ENCODE measurements at regions not wholly inside any gene's neighbourhood (a gene's known extent, or its start where the extent isn't known, plus 50 kb on each side); places are given as distances from the start of the nearest gene placed in this dataset.
A peak's percentile ranks its signal among the peaks of the same experiment; 100 is the strongest.
"Not testable (repeated sequence)": the region's sequence is repeated elsewhere in the genome, so short reads cannot be mapped to it uniquely, and the experiment has no call there.

DNA sequence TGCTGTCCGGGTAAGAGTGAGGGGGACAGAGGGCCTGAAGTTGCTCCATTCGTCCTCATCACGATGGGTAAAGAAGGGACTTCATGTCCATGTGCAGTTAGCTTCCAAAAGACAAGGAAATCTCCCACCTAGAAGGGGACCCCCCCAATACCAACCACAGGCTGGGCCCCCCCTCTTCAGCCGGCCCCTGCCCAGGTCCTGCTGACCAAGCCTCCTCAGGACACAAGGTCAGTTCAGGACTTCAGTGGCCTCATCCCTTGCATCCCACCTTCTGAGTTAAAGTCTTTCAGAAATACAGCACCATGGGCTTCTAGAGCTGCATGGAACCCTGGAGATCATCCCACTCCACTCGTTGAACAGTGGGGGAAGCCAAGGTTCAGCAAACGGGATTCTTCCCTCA lies 115.4 kb upstream of the ERG start:
- no peak for DNase-seq (ENCODE audit: low read depth)

DNA sequence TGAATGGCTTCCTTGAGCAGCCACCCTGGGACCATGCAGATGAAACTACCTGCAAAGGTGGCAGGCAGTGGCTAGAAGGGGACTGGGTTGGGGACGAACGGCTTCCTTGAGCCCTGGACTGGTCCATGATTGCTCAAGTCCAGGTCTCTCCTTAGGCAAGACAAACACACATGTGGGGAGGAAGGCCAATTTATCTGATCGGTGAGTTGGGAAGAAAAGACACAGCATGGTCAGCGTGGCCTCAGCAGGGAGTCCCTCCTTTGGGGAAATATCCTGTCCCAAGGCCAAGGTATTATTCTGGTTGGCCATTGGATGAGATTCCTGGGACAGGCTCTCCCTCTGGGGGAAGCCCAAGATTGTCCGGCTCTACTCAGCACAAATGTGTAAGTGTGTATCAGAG lies 116.3 kb upstream of the ERG start:
- no peak for DNase-seq (ENCODE audit: low read depth)

GRCh38 chr21:38619480-38619879 lies 121.2 kb upstream of the ERG start:
- DNase-seq (ENCODE audit: low read depth) = no peak

GRCh38 chr21:38619992-38620479 lies 121.8 kb upstream of the ERG start:
- DNase-seq (ENCODE audit: low read depth) = no peak

GRCh38 chr21:38621132-38621531 lies 122.9 kb upstream of the ERG start:
- no peak for DNase-seq (ENCODE audit: low read depth)

DNA sequence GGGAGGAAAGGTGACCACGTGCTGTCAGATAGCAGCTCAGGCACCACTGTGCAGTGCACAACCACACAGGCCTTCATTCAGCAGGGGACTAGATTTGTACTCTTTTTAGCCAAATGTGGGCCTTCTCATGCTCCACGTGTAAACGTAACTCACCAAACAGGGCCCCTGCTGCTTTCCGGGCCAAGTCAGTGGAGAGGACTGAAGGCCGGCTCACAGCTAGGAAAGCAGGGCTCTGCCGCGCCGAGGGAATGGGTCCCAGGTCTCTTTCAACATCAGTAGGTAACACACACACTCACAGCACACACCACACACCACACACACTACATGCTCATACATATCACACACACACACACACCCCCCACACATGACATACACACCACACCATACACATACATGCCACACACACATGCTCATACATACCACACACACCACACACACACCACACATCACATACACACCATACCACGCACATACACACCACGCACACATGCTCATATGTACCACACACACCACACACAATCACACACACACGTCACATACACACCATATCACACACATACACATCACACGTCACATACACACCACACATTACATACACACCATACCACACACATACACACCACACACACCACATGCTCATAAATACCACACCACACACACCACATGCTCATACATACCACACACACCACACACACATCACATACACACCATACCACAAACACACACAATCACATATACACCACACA lies 124.0 kb upstream of the ERG start:
- no peak for DNase-seq (ENCODE audit: low read depth)

- no peak for DNase-seq (ENCODE audit: low read depth)
Measured at GRCh38 chr21:38622827-38623209, 124.5 kb upstream of the ERG start.

GRCh38 chr21:38623552-38623951 lies 125.3 kb upstream of the ERG start:
- no peak for DNase-seq (ENCODE audit: low read depth)

GRCh38 chr21:38625000-38625399 lies 126.7 kb upstream of the ERG start:
- no peak for DNase-seq (ENCODE audit: low read depth)

GRCh38 chr21:38626306-38626705 lies 128.0 kb upstream of the ERG start:
- no peak for DNase-seq (ENCODE audit: low read depth)

DNA sequence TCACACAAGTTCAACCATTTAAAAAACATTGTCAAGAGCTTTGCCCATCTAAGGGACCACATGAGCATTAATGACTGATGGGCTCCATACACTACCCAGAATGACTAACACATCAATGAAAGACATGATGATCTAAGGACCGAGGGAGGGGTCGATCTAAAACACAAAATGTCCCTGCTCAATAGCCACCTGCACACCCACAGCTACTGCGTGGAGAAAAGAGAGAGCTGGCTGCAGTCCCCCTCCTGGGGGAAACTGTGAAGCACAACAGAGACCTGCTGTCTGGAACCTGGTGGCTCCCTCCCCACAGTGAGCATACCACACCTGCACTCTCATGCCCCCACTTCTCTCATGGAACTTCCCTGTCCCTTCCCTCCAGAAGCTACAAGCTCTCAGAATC lies 130.1 kb upstream of the ERG start:
- DNase-seq (ENCODE audit: low read depth) = no peak

GRCh38 chr21:38631206-38631605 lies 132.9 kb upstream of the ERG start:
- no peak for DNase-seq (ENCODE audit: low read depth)

GRCh38 chr21:38631676-38632075 lies 133.4 kb upstream of the ERG start:
- no peak for DNase-seq (ENCODE audit: low read depth)

DNA sequence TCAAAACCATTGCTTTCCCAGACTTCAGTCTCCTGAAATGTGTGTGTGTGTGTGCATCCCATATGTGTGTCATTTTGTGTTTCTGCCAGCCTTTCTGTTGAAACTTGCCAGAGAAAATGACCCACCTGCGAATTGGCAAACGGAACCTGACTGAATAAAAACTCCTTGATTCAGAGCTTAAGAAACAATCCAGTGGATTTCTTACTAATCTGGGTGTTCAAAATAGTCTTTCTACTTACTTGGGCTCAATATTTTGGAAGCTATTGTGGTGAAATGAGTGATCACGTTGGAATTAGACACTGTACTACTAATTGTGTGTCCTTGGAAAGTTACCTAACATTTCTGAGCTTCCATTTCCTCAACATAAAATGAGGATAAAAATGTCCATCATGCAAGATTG lies 138.9 kb upstream of the ERG start:
- DNase-seq (ENCODE audit: low read depth) = no peak

DNA sequence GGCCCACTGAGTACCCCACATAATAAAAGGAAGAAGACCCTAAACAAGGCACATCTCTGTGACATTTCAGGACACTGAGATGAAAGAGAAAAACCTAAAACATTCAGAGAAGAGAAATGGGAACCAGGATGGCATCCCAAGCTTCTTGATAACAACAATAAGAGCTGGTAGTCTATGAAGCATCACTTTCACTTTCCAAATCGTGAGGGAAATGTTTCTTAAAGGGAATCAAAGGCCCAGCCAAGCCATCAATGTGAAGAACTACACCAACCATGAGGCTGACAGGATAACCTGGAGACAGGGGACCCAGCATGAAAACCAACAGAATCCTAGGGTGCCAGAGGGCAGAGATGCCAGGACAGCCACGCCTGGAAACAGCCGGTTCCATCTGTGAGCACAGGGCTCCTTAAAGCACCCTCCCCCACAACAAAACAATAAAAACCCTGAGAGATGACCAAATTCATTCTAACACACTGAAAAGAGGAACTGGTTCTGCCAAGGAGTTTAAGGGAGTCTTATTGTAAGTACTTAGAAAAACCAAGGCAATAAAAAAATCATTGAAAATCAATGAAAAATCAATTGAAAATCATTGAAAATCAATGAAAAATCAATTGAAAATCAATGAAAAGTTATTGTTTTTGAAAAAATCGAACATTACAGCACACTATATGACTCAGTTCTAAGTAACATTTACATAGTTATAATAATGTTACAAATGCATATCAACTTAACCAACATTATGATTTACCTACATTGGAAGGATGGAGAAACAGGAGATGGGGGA lies 141.5 kb upstream of the ERG start:
- no peak for DNase-seq (ENCODE audit: low read depth)

GRCh38 chr21:38640355-38640742 lies 142.1 kb upstream of the ERG start:
- DNase-seq (ENCODE audit: low read depth) = not testable (repeated sequence)

- no peak for DNase-seq (ENCODE audit: low read depth)
Measured at GRCh38 chr21:38643404-38644023, 145.2 kb upstream of the ERG start.

GRCh38 chr21:38645282-38645681 lies 147.0 kb upstream of the ERG start:
- DNase-seq (ENCODE audit: low read depth) = peak; percentile 78

DNA sequence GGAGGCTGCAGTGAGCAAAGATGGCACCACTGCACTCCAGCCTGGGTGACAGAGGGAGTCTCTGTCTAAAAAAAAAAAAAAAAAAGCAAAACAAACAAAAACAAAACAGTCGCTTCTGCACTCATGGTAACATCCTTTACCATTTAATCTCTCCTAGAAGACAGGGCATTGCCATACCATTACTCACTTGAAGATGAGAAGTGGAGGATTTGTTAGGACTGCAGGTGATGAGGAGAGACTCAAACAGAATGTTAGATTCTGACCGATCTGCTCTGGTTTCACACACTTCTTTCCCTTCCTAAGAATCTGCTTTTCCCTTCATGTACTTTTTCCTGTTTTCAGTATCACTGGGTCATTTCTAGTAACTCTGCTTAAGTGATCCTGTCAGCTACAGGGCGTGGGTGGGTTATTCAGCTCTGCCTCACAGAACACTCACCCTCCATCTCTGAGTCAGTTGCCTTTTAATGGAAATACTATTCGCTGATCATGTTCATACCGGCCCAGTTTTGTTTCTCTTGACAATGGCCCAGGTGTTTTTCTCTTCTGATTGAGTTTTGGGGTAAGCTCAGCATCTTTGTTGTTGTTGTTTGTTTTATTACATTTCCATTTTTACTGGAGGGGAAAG lies 148.0 kb upstream of the ERG start:
- DNase-seq (ENCODE audit: low read depth) = peak; percentile 48

GRCh38 chr21:38649120-38649519 lies 150.8 kb upstream of the ERG start:
- DNase-seq (ENCODE audit: low read depth) = no peak

- DNase-seq (ENCODE audit: low read depth) = no peak
Measured at GRCh38 chr21:38651570-38651969, 153.3 kb upstream of the ERG start.

DNA sequence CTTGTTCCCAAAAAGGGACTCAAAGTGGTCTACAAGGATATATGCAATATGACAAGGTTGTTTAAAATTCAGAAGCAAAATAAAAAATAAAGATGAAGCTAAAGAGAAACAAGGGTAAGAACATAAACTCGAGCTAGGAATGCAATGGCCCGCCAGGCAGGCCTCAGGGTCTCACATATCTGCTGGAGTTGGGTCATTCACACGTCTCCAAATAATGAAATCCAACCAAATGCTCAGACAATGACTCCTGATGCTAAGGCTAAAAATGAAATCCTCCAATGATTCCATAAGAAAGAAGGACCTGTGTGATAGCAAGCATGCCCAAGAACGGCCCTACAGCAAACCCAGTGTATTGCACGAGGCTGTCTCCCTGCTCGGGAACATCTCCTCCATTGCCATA lies 153.3 kb upstream of the ETS2 start:
- no peak for DNase-seq (ENCODE audit: low read depth)

All from LHCN-M2 (cell line).